NT2/D1 (cell line): ENCODE measurements at regions not wholly inside any gene's neighbourhood (a gene's known extent, or its start where the extent isn't known, plus 50 kb on each side); places are given as distances from the start of the nearest gene placed in this dataset.

ENCODE experiments used
- SUZ12 ChIP-seq: IDR thresholded peaks from 2 replicates; pipeline ENCODE4 v1.6.1; 2011; ENCODE audit not compliant: insufficient read length, insufficient read depth; ENCODE audit errors: extremely low read depth
- YY1 ChIP-seq: IDR thresholded peaks from 2 replicates; pipeline ENCODE4 v1.6.1; 2011; ENCODE audit not compliant: insufficient read length, insufficient read depth
- ZNF274 ChIP-seq: IDR thresholded peaks from 2 replicates; pipeline ENCODE4 v1.6.1; 2011; ENCODE audit warnings: mild to moderate bottlenecking, low read depth, low read length

- TF ChIP-seq YY1 (no peak), ZNF274 (no peak), SUZ12 (no peak)
These were observed 188.9 kb upstream of the DDX53 start for GRCh38 chrX:22810876-22811275.
